ENCODE measurements at regions not wholly inside any gene's neighbourhood (a gene's known extent, or its start where the extent isn't known, plus 50 kb on each side); places are given as distances from the start of the nearest gene placed in this dataset.
"Not testable (repeated sequence)": the region's sequence is repeated elsewhere in the genome, so short reads cannot be mapped to it uniquely, and the experiment has no call there.

DNA sequence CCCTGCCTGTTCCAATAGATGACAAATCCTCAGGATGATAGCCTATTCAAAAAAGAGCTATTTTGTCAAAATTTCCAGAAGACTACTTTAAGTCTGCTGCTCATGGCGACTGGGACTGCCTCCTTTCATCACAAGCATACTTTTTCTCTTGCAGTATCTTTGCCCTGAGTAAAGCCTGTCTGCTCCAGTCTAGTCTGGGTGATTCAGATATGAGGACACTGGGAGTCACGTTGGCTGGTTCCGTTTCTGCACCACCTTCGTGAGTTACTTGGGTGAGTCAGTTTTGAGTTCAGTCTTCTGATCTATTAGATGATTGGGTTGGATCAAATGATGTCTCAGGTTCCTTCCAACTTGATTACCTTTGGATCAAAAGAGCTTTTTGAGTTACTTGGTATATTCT lies 301.3 kb upstream of the STXBP6 start:
- DNase-seq (no peak), ATAC-seq (no peak)
- Histone ChIP-seq H3K27ac (no peak overlapping the region), H3K4me3 (no peak overlapping the region), H3K27me3 (ENCODE audit: low read depth) (no peaks in the 10 kb centered on the region), H3K9me3 (no peaks in the 10 kb centered on the region), H3K4me1 (no peaks in the 10 kb centered on the region), H3K36me3 (no peaks in the 10 kb centered on the region)
- TF ChIP-seq, protein P1, sequence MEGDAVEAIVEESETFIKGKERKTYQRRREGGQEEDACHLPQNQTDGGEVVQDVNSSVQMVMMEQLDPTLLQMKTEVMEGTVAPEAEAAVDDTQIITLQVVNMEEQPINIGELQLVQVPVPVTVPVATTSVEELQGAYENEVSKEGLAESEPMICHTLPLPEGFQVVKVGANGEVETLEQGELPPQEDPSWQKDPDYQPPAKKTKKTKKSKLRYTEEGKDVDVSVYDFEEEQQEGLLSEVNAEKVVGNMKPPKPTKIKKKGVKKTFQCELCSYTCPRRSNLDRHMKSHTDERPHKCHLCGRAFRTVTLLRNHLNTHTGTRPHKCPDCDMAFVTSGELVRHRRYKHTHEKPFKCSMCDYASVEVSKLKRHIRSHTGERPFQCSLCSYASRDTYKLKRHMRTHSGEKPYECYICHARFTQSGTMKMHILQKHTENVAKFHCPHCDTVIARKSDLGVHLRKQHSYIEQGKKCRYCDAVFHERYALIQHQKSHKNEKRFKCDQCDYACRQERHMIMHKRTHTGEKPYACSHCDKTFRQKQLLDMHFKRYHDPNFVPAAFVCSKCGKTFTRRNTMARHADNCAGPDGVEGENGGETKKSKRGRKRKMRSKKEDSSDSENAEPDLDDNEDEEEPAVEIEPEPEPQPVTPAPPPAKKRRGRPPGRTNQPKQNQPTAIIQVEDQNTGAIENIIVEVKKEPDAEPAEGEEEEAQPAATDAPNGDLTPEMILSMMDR (IDR thresholded peaks at IDR 0.05) = no peak
- intact Hi-C loops (cut with DNase I) = no loop called here

DNA sequence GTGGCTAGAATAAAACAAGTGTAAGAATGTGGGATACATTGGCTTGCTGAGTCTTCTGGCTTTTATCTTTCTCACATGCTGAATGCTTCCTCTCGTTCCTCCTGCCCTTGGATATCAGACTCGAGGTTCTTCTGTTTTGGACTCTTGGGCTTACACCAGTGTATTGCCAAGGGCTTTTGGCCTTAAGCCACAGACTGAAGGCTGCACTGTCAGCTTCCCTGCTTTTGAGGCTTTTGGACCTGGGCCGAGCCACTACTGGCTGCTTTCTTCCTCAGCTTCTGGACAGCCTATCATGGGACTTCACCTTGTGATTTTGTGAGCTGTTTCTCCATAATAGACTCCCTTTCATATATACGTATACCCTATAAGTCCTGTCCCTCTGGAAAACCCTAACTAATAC lies 300.9 kb upstream of the STXBP6 start:
- Histone ChIP-seq H3K9me3 (no peaks in the 10 kb centered on the region), H3K4me3 (no peak overlapping the region), H3K36me3 (no peaks in the 10 kb centered on the region), H3K27ac (no peak overlapping the region), H3K27me3 (ENCODE audit: low read depth) (no peaks in the 10 kb centered on the region), H3K4me1 (no peaks in the 10 kb centered on the region)
- intact Hi-C loops (cut with DNase I) = no loop called here
- TF ChIP-seq, protein P1 (IDR thresholded peaks at IDR 0.05) = no peak
- ATAC-seq (no peak), DNase-seq (no peak)

DNA sequence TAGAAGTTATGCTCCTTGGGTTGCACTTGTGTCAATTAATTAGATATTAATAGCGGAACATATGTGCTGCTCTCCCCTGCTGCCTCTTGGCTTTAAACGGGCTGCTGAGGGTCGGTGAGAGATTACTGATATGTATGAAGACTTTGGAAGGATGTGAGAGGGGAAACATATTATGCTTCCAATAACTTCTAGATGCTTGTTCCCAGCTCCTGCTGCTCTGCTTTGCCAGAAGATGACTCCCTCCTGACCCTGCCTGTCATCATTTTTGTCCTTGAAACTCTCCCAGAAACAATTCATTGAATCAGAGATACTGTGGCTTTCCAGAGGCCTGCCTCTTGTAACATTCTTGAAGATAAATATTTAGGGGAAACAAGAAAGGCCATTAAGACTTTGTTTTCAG lies 300.1 kb upstream of the STXBP6 start:
- H3K36me3 ChIP-seq = no peaks in the 10 kb centered on the region
- intact Hi-C loops (cut with DNase I) = no loop called here
- no peaks in the 10 kb centered on the region for H3K27me3 ChIP-seq (ENCODE audit: low read depth)
- H3K4me3 ChIP-seq = no peak overlapping the region
- ATAC-seq = no peak
- TF ChIP-seq, protein P1 (IDR thresholded peaks at IDR 0.05) = no peak
- H3K4me1 ChIP-seq = no peaks in the 10 kb centered on the region
- no peak for DNase-seq
- no peaks in the 10 kb centered on the region for H3K9me3 ChIP-seq
- H3K27ac ChIP-seq = no peak overlapping the region

DNA sequence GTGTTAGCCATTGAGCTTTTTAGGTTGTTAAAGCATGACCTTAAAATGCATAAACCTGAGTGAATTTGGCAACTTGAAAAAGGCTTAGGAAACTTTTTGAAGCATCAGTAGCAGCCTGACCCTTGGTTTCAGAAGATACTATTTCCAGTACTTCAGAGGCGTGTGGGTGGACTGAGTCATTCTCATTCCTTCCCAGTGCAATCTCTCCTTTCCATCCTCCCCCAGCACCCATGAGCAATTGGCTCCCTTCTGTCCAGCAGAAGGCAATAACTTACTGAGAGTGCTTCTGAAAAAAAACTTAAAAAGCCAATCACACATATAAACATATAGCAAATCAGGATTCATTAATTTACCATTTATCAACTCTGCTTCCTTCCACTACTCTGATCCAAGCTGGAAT lies 299.3 kb upstream of the STXBP6 start:
- no peaks in the 10 kb centered on the region for H3K9me3 ChIP-seq
- H3K4me1 ChIP-seq = no peaks in the 10 kb centered on the region
- TF ChIP-seq, protein P1 (IDR thresholded peaks at IDR 0.05) = no peak
- no peaks in the 10 kb centered on the region for H3K36me3 ChIP-seq
- no peaks in the 10 kb centered on the region for H3K27me3 ChIP-seq (ENCODE audit: low read depth)
- no peak overlapping the region for H3K27ac ChIP-seq
- no peak overlapping the region for H3K4me3 ChIP-seq
- ATAC-seq (no peak), DNase-seq (no peak)
- intact Hi-C loops (cut with DNase I) = no loop called here

DNA sequence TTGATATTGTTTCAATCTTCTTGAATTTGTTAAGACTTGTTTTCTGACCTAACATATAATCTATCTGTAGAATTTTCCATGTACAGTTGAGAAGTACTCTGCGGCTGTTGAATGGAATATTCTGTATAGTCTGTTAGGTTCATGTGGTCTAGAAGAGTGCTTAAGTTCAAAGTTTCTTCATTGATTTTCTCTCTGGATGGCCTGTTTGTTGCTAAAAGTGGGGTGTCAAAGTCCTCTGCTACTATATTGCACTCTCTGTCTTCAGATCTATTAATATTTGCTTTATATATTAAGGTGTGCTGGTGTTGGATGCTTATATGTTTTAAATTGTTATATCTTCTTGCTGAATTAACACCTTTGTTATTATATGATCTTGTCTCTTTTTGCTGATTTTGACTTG lies 290.9 kb upstream of the STXBP6 start:
- H3K9me3 ChIP-seq = peaks cover 10% of the 10 kb centered on the region
- no peaks in the 10 kb centered on the region for H3K27me3 ChIP-seq (ENCODE audit: low read depth)
- ATAC-seq (no peak), DNase-seq (no peak)
- no peaks in the 10 kb centered on the region for H3K4me1 ChIP-seq
- TF ChIP-seq, protein P1 (IDR thresholded peaks at IDR 0.05) = no peak
- no peak overlapping the region for H3K4me3 ChIP-seq
- no peaks in the 10 kb centered on the region for H3K36me3 ChIP-seq
- no peak overlapping the region for H3K27ac ChIP-seq
- intact Hi-C loops (cut with DNase I) = no loop called here

DNA sequence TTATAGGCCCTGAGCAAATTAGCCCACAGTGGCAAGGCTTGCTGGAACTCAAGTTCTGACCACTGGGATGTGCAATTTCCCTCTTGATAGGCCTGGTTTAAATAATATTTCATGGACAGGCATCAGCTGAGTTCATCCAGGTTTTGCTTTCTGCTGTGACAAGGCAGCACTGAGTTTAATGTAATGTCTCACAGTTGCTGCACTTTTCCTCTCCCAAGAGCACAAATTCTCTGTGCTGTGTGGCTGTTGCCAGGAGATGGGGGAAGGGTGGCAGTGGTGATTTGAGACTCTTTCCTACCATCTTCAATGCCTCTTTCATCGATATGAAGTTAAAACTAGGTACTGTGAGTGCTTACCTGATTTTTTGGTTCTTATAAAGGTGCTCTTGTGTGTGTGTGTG lies 272.8 kb upstream of the STXBP6 start:
- DNase-seq (no peak), ATAC-seq (no peak)
- Histone ChIP-seq H3K36me3 (no peaks in the 10 kb centered on the region), H3K9me3 (no peaks in the 10 kb centered on the region), H3K4me3 (no peak overlapping the region), H3K4me1 (no peaks in the 10 kb centered on the region), H3K27ac (no peak overlapping the region), H3K27me3 (ENCODE audit: low read depth) (no peaks in the 10 kb centered on the region)
- TF ChIP-seq, protein P1 (IDR thresholded peaks at IDR 0.05) = no peak
- intact Hi-C loops (cut with DNase I) = no loop called here

DNA sequence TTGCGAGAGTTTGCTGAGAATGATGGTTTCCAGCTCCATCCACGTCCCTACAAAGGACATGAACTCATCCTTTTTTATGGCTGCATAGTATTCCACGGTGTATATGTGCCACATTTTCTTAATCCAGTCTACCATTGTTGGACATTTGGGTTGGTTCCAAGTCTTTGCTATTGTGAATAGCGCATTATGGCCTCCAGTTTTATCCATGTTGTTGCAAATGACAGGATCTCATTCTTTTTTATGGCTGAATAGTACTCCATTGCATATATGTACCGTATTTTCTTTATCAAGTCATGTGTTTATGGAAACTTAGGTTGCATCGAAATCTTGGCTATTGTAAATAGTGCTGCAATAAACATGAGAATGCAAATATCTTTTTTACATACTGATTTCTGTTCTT lies 266.1 kb upstream of the STXBP6 start:
- H3K27ac ChIP-seq; H3K36me3 ChIP-seq; H3K4me3 ChIP-seq; H3K9me3 ChIP-seq; H3K27me3 ChIP-seq (ENCODE audit: low read depth); H3K4me1 ChIP-seq; intact Hi-C loops (cut with DNase I); DNase-seq; ATAC-seq: not testable (repeated sequence)
